ENCODE measurements at regions not wholly inside any gene's neighbourhood (a gene's known extent, or its start where the extent isn't known, plus 50 kb on each side); places are given as distances from the start of the nearest gene placed in this dataset.

- no peak for DNase-seq
These were observed 110.4 kb downstream of the BANF2 start for GRCh38 chr20:17810062-17810631.

DNA sequence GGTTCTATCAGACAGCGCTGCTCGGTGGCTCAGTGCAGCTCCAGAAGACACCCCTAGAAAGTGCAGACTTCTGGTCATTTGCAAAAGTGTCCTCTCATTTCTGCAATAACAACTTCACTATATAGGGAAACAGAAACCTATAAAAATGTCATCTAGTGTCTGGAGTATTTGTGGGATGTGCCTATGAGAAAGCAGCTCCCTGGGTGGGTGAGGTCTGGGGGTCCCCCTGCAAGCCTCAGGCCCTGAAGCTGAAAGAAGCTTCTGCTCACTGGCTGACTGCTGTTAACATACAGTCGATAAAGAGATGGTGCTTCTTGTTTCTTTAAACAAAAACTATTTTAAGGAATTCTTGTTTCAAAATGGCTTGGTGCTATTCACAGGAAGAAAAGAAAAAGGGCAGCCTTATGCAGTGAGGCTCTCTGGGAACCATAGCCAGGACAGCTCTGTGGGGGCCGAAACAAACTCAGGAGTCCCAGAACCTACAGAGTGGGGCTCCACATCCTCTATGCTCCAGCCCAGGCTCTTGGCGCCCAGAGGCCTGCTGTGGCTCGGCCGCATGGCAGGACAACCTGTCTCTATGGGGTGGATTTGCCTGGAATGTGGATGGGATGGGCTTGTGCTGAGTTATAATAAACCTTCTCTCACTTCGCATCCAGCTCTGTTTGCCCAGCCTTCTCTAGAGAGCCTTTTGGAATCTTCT lies 109.7 kb downstream of the BANF2 start:
- no peak for DNase-seq

DNA sequence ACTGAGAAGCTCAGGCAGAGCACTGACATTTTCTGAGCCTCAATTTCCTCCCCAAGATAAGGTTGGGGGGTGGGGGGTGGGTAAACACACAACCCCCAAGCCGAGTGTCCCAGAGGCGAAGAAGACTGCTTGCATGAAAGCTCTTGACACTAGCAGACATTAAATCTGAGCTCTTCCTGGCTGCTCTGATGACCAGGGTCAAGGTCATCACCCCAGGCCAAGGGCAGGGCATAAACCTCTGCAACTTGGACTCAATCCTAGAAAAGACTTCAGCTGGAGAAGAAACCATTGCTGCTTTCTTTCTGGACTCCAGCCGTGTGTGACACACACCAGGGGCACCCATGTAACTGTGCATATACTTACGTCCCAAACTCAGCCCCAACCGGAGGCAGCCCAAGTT lies 109.0 kb downstream of the BANF2 start:
- DNase-seq = no peak

DNA sequence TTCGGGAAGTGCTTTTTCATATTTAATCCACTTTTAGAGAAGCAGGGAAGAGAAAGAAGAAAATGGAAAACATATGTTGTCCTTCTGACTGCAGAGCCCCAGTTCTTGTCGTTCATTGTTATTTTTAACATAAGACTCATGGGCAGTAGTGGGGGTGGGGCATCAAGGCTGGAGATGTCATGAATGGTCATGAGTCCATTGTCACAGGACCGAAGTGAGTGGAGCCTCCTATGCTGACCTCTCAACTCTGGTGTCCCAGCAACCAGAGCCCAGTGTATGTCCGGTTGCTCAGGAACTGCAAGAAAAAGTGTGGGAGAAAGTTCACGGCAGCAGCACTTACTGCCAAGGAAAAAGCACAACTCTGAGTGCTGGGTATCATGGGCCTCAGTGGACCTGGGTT lies 108.6 kb downstream of the BANF2 start:
- DNase-seq = peak; percentile 54

DNA sequence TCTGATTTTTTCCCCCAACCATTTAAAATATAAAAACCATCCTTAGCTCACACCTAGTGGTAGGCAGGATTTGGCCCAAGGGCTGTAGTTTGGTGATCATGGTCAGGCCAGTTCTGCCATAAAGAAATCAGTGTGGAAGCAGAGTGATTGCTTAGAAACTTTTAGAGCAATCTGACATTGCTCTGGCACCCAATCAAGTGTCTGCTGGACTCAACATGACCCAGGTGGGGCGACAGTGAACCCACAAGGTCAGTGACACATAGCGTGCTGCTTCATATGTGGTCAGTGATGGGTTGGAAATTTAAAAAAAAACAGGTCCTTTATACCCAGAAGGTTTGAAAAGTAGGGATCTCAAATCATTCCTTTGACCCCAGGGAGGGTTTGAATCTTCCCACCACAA lies 107.9 kb downstream of the BANF2 start:
- DNase-seq = no peak

- DNase-seq = no peak
These were observed 107.1 kb downstream of the BANF2 start for GRCh38 chr20:17806739-17807441.

DNA sequence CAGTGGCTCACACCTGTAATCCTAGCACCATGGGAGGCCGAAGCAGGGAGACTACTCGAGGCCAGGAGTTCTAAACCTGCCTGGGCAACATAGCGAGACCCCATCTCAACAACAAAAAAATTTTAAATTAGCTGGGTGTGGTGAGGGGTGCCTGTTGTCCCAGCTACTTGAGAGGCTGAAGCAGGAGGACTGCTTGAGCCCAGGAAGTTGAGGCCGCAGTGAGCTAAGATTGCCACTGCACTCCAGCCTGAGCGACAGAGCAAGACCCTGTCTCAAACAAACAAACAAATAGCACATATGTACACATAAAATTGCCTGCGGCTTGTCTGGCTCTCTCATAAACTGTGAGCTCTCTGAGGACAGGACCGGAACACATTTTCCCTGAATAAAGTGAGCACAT lies 106.3 kb downstream of the BANF2 start:
- no peak for DNase-seq

GRCh38 chr20:17803765-17804164 lies 104.0 kb downstream of the BANF2 start:
- DNase-seq = no peak

- no peak for DNase-seq
These were observed 99.9 kb downstream of the BANF2 start for GRCh38 chr20:17799575-17800227.

DNA sequence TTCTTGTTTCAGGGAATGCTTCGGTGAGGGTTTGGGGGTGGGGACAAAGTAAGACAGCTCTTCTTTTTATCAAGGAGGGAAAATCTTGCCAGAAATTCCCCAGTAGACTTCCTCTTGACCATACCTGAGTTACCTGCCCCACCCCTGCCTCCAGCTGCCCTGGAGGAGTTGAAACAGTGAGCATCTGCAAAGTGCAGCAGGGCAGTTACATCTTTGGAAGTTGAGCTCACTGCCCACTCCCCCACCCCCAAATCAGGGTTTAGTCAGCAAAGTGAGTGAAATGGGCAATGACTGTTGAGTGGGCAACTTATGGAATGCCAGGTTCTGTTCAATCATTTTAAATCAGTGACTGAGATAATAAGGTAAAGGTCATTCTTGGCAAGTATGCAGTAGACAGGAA lies 98.8 kb downstream of the BANF2 start:
- no peak for DNase-seq

DNA sequence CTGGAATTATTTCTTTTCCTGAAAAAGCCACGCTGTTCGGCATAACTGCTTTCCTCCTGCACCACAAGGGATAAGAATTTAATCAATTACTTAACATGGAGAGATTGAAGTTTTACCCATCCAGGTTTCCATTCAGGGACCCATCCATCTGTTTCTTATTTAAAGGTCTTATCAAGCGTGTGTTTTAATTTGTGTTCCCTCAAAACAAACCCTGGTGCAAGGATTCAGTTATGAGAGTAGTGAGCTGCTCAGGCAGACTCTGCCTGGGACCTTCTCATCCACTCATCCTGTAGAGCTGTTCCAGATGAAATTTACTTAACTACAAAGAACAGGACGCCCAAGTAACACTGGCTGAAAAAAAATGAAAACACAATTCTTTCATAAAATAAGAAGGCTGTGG lies 97.8 kb downstream of the BANF2 start:
- DNase-seq = no peak

DNA sequence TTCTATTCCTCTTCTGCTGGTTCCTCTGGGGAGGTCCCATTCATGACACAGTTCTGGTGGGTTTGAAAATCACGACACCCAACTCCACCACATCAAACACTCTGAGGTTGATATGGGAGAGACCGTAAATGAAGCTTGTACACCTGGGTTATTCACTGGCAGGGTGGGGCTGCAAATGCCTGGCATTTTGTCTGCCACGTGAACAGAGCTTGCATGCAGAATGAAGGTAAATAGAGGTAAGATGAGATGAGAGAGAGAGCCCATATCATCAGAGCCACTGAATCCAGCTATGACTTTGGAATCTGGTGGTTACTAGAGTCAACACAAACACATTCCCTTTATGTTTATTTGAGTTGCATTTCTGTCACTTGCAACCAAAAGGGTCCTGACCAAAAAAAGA lies 97.4 kb downstream of the BANF2 start:
- no peak for DNase-seq

GRCh38 chr20:17796091-17796563 lies 96.4 kb downstream of the BANF2 start:
- peak; percentile 75 for DNase-seq

DNA sequence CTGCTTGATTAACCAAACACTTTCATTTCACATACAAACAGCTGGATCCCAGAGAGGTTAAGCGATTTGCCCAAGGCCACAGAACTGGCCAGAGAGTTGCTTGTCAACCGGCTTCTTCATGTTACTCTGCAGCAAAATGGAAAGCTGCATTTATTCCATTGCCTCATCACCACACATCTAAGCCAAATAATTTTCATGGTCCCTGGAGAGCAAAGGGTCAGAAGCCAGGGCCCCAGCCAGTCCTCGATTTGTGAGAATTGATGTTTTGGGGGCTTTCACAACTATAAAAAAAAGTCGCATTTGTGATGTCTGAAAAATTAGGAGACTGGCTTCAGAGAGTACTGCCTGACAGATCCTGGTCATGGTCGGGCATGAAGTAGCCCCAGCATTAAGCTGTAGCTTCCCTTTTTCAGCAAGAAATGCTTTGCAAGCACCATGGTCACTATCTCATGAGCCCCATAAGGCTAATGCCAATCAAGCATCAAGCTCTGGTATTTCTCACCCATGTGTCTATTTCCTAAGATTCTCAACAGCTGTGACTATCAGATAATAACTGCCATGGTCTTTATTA lies 95.8 kb downstream of the BANF2 start:
- DNase-seq = peak; percentile 48

DNA sequence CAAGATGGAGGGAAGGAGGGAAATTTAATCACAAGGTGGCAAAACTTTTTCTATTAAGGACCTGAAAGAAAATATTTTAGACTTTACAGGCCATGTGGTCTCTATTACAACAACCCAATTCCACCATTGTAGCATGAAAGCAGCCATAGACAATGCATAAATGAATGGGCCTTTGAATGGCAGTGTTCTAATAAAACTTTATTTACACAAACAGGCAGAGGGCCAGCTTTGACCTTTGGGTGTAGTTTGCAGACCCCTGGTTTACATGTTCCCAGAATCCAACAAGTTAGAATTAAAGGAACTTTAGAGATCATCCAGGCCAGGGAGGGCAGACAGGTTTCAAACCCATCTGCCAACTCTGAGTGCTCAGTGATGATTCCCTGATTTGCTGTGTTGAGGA lies 95.2 kb downstream of the BANF2 start:
- DNase-seq = no peak

DNA sequence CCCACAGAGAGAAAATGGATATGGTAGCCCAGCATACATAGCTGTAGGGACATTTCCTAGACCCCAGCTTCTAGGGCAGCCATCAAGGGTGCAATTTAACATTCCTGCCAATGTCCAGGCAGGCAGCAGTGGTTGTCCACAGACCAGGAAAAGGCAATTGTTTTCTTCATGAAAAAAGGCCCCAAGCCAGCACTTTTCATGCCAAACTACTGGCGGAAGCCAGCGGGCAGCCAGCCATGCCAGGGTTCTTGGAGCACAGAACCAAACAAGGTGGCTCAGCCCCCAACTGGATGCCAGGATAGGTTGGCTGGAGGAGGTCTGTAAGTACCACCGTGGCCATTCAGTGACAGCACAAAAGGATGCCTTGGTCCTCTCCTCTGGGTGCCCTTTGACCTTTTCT lies 94.6 kb downstream of the BANF2 start:
- DNase-seq = no peak

- DNase-seq = no peak
These were observed 94.2 kb downstream of the BANF2 start for GRCh38 chr20:17793986-17794385.

DNA sequence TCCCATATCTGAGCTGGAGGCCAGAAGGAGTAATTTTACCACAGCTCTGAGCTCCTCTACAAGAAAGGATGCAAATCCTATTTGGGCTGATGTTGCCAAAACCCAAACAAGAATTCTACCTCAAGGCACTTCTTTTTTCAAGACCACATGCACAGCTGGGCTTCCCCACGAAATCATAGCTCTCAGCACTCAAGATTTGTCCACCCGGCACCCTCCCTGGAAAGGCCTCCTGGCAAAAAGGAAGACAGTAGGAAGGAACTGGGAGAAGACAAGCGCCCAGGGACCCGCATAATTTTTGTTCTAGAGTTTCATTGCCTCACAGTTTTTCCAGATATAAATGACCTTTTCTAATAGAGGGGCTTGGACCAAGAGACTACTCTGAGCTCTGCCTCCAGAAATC lies 90.5 kb downstream of the BANF2 start:
- no peak for DNase-seq

- DNase-seq = no peak
These were observed 88.0 kb downstream of the BANF2 start for GRCh38 chr20:17787816-17788215.

GRCh38 chr20:17786221-17786718 lies 86.5 kb downstream of the BANF2 start:
- DNase-seq = no peak
